ENCODE measurements at regions not wholly inside any gene's neighbourhood (a gene's known extent, or its start where the extent isn't known, plus 50 kb on each side); places are given as distances from the start of the nearest gene placed in this dataset.

- TF ChIP-seq CTCF (IDR thresholded peaks at IDR 0.05; ENCODE audit: low read depth, low read length, poor library complexity, severe bottlenecking) (no peak), EZH2phosphoT487 (IDR thresholded peaks at IDR 0.05; ENCODE audit: borderline replicate concordance, low read length) (no peak)
Measured at GRCh38 chr9:129522351-129522750, 98.5 kb downstream of the C9orf50 start.

Data from DOHH2 (cell line).